Fibroblast of lung (primary cell): ENCODE measurements at regions not wholly inside any gene's neighbourhood (a gene's known extent, or its start where the extent isn't known, plus 50 kb on each side); places are given as distances from the start of the nearest gene placed in this dataset.

Source experiments
- DNase-seq, 2 donors: peaks; one replicate each; pipeline versions ENCODE4 v3.0.0 to v3.0.0-alpha.2; 2010; ENCODE audit warnings: low read depth in 2 of 2
- H2AFZ ChIP-seq: 2 replicates; pipeline ENCODE4 v1.5.1; 2012; ENCODE audit warnings: low read length, control low read depth, inconsistent platforms
- H3K27ac ChIP-seq: 2 replicates; pipeline ENCODE4 v1.5.1; 2011; ENCODE audit warnings: low read length, control low read depth; ENCODE audit not compliant: insufficient read depth
- H3K27me3 ChIP-seq: 2 replicates; pipeline ENCODE4 v1.5.1; 2011; ENCODE audit warnings: mild to moderate bottlenecking, low read length; ENCODE audit not compliant: control insufficient read depth, insufficient read depth
- H3K36me3 ChIP-seq: 2 replicates; pipeline ENCODE4 v1.5.1; 2011; ENCODE audit warnings: low read length; ENCODE audit not compliant: control insufficient read depth, insufficient read depth
- H3K4me1 ChIP-seq: 2 replicates; pipeline ENCODE4 v1.5.1; 2011; ENCODE audit warnings: low read length; ENCODE audit not compliant: control insufficient read depth, insufficient read depth; ENCODE audit errors: extremely low read depth
- H3K4me2 ChIP-seq: 2 replicates; pipeline ENCODE4 v1.5.1; 2011; ENCODE audit warnings: low read length, control low read depth; ENCODE audit not compliant: insufficient read depth; ENCODE audit errors: extremely low read depth
- H3K4me3 ChIP-seq, 4 experiments: fragments of 200-600 bp in 1 of 4; sonication (generic) in 1 of 4; replicated peaks in 1 of 4; 2 replicates each; pipeline ENCODE4 v1.5.1; 2011 to 2016; ENCODE audit warnings: low read length in 4 of 4, low read depth in 3 of 4, mild to moderate bottlenecking in 3 of 4, control low read depth in 2 of 4, inconsistent platforms in 1 of 4, mixed read lengths in 1 of 4; ENCODE audit not compliant: insufficient read depth in 1 of 4; ENCODE audit errors: control extremely low read depth in 1 of 4
- H3K79me2 ChIP-seq: 2 replicates; pipeline ENCODE4 v1.5.1; 2012; ENCODE audit warnings: mild to moderate bottlenecking, low read length, inconsistent platforms; ENCODE audit not compliant: control insufficient read depth, insufficient read depth
- H3K9ac ChIP-seq: 2 replicates; pipeline ENCODE4 v1.5.1; 2011; ENCODE audit warnings: mild to moderate bottlenecking, low read length, control low read depth; ENCODE audit not compliant: insufficient read depth
- H3K9me3 ChIP-seq: 2 replicates; pipeline ENCODE4 v1.5.1; 2012; ENCODE audit warnings: low read depth, low read length; ENCODE audit not compliant: control insufficient read depth, insufficient read depth
- H4K20me1 ChIP-seq: 2 replicates; pipeline ENCODE4 v1.5.1; 2011; ENCODE audit warnings: low read length; ENCODE audit not compliant: control insufficient read depth, insufficient read depth; ENCODE audit errors: extremely low read depth
- EZH2 ChIP-seq: IDR thresholded peaks from 2 replicates; pipeline ENCODE4 v1.5.1; 2012; ENCODE audit warnings: low read length, control low read depth, mild to moderate bottlenecking; ENCODE audit errors: missing control alignments
- TF ChIP-seq, protein P1 (sequence below), 2 donors: IDR thresholded peaks in 1 of 2; conservative IDR thresholded peaks in 1 of 2; 1 replicate in 1 of 2; 2 replicates in 1 of 2; pipeline ENCODE4 v1.5.1; 2011 to 2012; ENCODE audit warnings: low read length in 2 of 2, control low read depth in 1 of 2, inconsistent platforms in 1 of 2, low read depth in 1 of 2, mild to moderate bottlenecking in 1 of 2

DNA sequence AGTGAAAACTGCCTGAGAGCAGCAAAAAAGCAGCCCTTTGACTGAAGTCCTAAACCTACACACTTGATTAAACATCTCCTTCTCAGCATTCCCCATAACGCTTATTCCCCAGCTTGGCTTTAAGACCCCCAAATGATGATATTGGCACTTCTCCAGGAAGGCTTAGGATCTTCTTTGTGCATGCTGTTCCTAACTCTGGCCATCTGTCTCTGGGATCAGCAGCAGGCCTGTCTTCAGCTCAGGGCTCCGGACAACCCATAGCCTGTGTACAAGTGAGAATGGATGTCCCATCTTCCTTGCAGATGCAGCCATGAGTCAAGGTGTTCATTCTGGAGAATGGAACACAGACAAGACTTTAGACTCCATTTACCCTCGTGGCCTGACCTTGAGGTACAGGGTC lies 81.6 kb upstream of the TMEM17 start:
- no peak for DNase-seq
- H2AFZ ChIP-seq = no peak overlapping the region
- no peaks in the 10 kb centered on the region for H3K9me3 ChIP-seq
- H3K4me1 ChIP-seq = peaks cover 2% of the 10 kb centered on the region
- H3K27me3 ChIP-seq = no peaks in the 10 kb centered on the region
- peak overlapping the region; percentile 7 for H3K4me2 ChIP-seq
- H3K4me3 ChIP-seq = no peak overlapping the region
- H3K36me3 ChIP-seq = no peaks in the 10 kb centered on the region
- no peak overlapping the region for H3K9ac ChIP-seq
- H4K20me1 ChIP-seq = no peaks in the 10 kb centered on the region
- TF ChIP-seq, protein P1, sequence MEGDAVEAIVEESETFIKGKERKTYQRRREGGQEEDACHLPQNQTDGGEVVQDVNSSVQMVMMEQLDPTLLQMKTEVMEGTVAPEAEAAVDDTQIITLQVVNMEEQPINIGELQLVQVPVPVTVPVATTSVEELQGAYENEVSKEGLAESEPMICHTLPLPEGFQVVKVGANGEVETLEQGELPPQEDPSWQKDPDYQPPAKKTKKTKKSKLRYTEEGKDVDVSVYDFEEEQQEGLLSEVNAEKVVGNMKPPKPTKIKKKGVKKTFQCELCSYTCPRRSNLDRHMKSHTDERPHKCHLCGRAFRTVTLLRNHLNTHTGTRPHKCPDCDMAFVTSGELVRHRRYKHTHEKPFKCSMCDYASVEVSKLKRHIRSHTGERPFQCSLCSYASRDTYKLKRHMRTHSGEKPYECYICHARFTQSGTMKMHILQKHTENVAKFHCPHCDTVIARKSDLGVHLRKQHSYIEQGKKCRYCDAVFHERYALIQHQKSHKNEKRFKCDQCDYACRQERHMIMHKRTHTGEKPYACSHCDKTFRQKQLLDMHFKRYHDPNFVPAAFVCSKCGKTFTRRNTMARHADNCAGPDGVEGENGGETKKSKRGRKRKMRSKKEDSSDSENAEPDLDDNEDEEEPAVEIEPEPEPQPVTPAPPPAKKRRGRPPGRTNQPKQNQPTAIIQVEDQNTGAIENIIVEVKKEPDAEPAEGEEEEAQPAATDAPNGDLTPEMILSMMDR (conservative IDR thresholded peaks at IDR 0.05 in 1 of 2, IDR thresholded peaks at IDR 0.05 in 1 of 2; ENCODE audit: low read depth in 1 of 2, low read length in 2 of 2) = no peak
- no peak for TF ChIP-seq EZH2
- H3K27ac ChIP-seq = no peak overlapping the region
- H3K79me2 ChIP-seq = no peaks in the 10 kb centered on the region

DNA sequence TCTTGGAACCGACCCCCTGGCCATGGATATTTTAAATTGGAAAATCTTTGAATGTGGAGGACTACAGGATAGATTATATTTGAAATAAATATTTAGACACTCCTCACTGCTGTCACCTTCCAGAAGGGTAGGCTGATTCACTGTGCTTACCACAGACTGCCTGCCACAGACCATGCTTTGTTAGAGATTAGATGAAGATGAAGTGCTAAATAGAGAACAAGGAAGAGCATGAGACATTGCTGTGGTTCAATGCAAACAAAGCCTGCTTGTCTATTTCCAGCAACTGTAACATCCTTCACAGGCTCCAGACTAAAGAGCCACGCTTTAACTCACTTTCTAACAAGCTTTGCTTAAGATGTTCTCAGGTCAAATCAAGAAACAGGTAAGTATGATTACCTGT lies 81.0 kb upstream of the TMEM17 start:
- H3K27me3 ChIP-seq = no peaks in the 10 kb centered on the region
- no peaks in the 10 kb centered on the region for H3K36me3 ChIP-seq
- H3K4me1 ChIP-seq = peaks cover 2% of the 10 kb centered on the region
- no peaks in the 10 kb centered on the region for H3K9me3 ChIP-seq
- H3K79me2 ChIP-seq = no peaks in the 10 kb centered on the region
- DNase-seq = peak; percentile 39 to 94
- no peak overlapping the region for H3K27ac ChIP-seq
- H3K9ac ChIP-seq = no peak overlapping the region
- no peak overlapping the region for H3K4me2 ChIP-seq
- no peak overlapping the region for H2AFZ ChIP-seq
- TF ChIP-seq EZH2 = no peak
- TF ChIP-seq, protein P1 (conservative IDR thresholded peaks at IDR 0.05 in 1 of 2, IDR thresholded peaks at IDR 0.05 in 1 of 2; ENCODE audit: low read depth in 1 of 2, low read length in 2 of 2) = no peak
- H4K20me1 ChIP-seq = no peaks in the 10 kb centered on the region
- H3K4me3 ChIP-seq = no peak overlapping the region

- no peaks in the 10 kb centered on the region for H3K79me2 ChIP-seq
- H4K20me1 ChIP-seq = no peaks in the 10 kb centered on the region
- no peaks in the 10 kb centered on the region for H3K9me3 ChIP-seq
- peak; percentile 83 to 85 for DNase-seq
- peak overlapping the region; percentile 76 for H3K27ac ChIP-seq
- H2AFZ ChIP-seq = no peak overlapping the region
- H3K4me1 ChIP-seq = peaks cover 18% of the 10 kb centered on the region
- H3K27me3 ChIP-seq = no peaks in the 10 kb centered on the region
- no peaks in the 10 kb centered on the region for H3K36me3 ChIP-seq
- no peak overlapping the region for H3K4me3 ChIP-seq
- TF ChIP-seq EZH2 = no peak
- TF ChIP-seq, protein P1 (conservative IDR thresholded peaks at IDR 0.05 in 1 of 2, IDR thresholded peaks at IDR 0.05 in 1 of 2; ENCODE audit: low read depth in 1 of 2, low read length in 2 of 2) = no peak
- no peak overlapping the region for H3K9ac ChIP-seq
- peak overlapping the region; percentile 3 for H3K4me2 ChIP-seq
Observed at GRCh38 chr2:62578803-62579640, 73.0 kb upstream of the TMEM17 start.
